ENCODE measurements at regions not wholly inside any gene's neighbourhood (a gene's known extent, or its start where the extent isn't known, plus 50 kb on each side); places are given as distances from the start of the nearest gene placed in this dataset.

DNA sequence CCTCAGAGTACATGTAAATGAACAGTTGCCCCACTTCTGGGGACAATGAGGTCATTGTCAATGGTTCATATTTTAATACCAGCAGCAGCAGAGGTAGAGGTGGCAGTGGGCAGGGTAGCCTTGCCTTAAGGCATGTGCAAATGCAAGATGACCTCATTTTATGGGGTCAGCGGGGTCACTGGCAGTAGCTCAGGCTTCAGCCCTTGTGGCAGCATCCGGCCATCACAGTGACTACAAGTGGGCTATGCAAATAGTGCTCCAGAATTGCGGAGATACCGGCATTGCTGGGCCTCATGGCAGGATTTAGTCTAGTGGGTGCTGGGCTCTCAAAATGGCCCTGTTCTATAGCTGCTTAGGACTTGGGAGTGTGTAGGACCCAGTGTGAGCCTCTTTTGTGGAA lies 144.7 kb downstream of the FAM47A start:
- no peak overlapping the region for H3K9ac ChIP-seq (ENCODE audit: low read depth, low read length)
- H3K79me1 ChIP-seq (ENCODE audit: low read depth in 1 of 2, low read length in 2 of 2) = no peaks in the 10 kb centered on the region
- H3K23ac ChIP-seq (ENCODE audit: low read depth, low read length) = no peak overlapping the region
- H2AK9ac ChIP-seq (replicated peaks; ENCODE audit: low read depth, low read length, poor library complexity) = no peak overlapping the region
- H3K4ac ChIP-seq (ENCODE audit: low read depth, low read length) = no peak overlapping the region
- dilution Hi-C loops (cut with HindIII; ENCODE audit: low sequenced_read_pairs, unreplicated experiment) = no loop called here
- no peak overlapping the region for H2BK5ac ChIP-seq (ENCODE audit: low read depth, low read length, poor library complexity, severe bottlenecking)
- H3K36me3 ChIP-seq (ENCODE audit: control insufficient read depth, insufficient read depth, low read length) = no peaks in the 10 kb centered on the region
- no peak for DNase-seq
- no peaks in the 10 kb centered on the region for H3K4me1 ChIP-seq (ENCODE audit: control insufficient read depth, insufficient read depth, low read length)
- no peak overlapping the region for H4K91ac ChIP-seq (ENCODE audit: insufficient read depth, low read depth, low read length)
- no peak for TF ChIP-seq RAD21 (IDR thresholded peaks at IDR 0.05; ENCODE audit: low read length)
- no peak overlapping the region for H2AK5ac ChIP-seq (ENCODE audit: low read depth, low read length)
- no peaks in the 10 kb centered on the region for H3K9me1 ChIP-seq (ENCODE audit: insufficient read depth, low read length)
- H4K20me1 ChIP-seq (ENCODE audit: insufficient read depth, low read length) = no peaks in the 10 kb centered on the region
- no peak overlapping the region for H3K14ac ChIP-seq (replicated peaks; ENCODE audit: low read depth, low read length)
- 0% methylated on average over 1 of the region's 4 CpGs; no CpG with 5 or more reads in 1 of the 2 experiments for WGBS, 2 experiments (ENCODE audit: extremely low coverage in 2 of 2, insufficient read length in 1 of 2)
- no peak overlapping the region for H3K18ac ChIP-seq (ENCODE audit: low read depth, low read length)
- intact Hi-C loops (cut with micrococcal nuclease) = no loop called here
- no peak overlapping the region for H3K4me3 ChIP-seq (ENCODE audit: insufficient read depth, low read depth, low read length)
- ChIA-PET POLR2A (ENCODE audit: unreplicated experiment) (no interaction called here), CTCF (no interaction called here)
- no peak for ATAC-seq (ENCODE audit: low read depth)
- no peak overlapping the region for H2AFZ ChIP-seq (replicated peaks; ENCODE audit: low read length, poor library complexity)
- no peak overlapping the region for H4K5ac ChIP-seq (ENCODE audit: low read depth, low read length)
- no peak overlapping the region for H2BK20ac ChIP-seq (ENCODE audit: low read depth, low read length)
- H3K56ac ChIP-seq (ENCODE audit: extremely low read depth, insufficient read depth, low read length) = no peak overlapping the region
- no peak overlapping the region for H3K4me2 ChIP-seq (ENCODE audit: low read depth, low read length)
- no peak overlapping the region for H3K27ac ChIP-seq (ENCODE audit: insufficient read depth, low read length)
- in situ Hi-C loops (cut with MboI; ENCODE audit: low sequenced_read_pairs) = no loop called here
- H3K27me3 ChIP-seq (ENCODE audit: control insufficient read depth, insufficient read depth, low read length) = no peaks in the 10 kb centered on the region
- no peaks in the 10 kb centered on the region for H3K9me3 ChIP-seq (ENCODE audit: control insufficient read depth, insufficient read depth, low read length)
- no peak overlapping the region for H2BK15ac ChIP-seq (ENCODE audit: low read depth, low read length)
- no peak overlapping the region for H4K8ac ChIP-seq (ENCODE audit: low read depth in 2 of 2, low read length in 2 of 2)
- no peak overlapping the region for H2BK120ac ChIP-seq (ENCODE audit: low read depth, low read length)
- no TSS peak for BruUV-seq (replicated peaks)

Data from IMR-90 (cell line).